HG02870 (cell line): ENCODE measurements at regions not wholly inside any gene's neighbourhood (a gene's known extent, or its start where the extent isn't known, plus 50 kb on each side); places are given as distances from the start of the nearest gene placed in this dataset.

ENCODE experiments used
- ATAC-seq: cut with Tn5 transposase; IDR thresholded peaks from one replicate; pipeline ENCODE4 v1.9.1; 2021; ENCODE audit warnings: mild to moderate bottlenecking, moderate library complexity; ENCODE audit not compliant: unreplicated experiment

- no peak for ATAC-seq
Measured at GRCh38 chr20:40495956-40496355, 193.1 kb downstream of the MAFB start.

- ATAC-seq = no peak
Measured at GRCh38 chr20:40494248-40494647, 194.8 kb downstream of the MAFB start.

- no peak for ATAC-seq
Measured at GRCh38 chr20:40493549-40493948, 195.5 kb downstream of the MAFB start.

- ATAC-seq = no peak
Measured at GRCh38 chr20:40493071-40493470, 196.0 kb downstream of the MAFB start.

GRCh38 chr20:40491009-40491590 lies 197.9 kb downstream of the MAFB start:
- no peak for ATAC-seq

- no peak for ATAC-seq
Measured at GRCh38 chr20:40489886-40490285, 199.2 kb downstream of the MAFB start.

- ATAC-seq = no peak
Measured at GRCh38 chr20:40488401-40488800, 200.6 kb downstream of the MAFB start.

GRCh38 chr20:40486297-40486696 lies 202.7 kb downstream of the MAFB start:
- ATAC-seq = no peak

- no peak for ATAC-seq
Measured at GRCh38 chr20:40481743-40482458, 207.1 kb downstream of the MAFB start.

- ATAC-seq = no peak
Measured at GRCh38 chr20:40481337-40481736, 207.7 kb downstream of the MAFB start.

GRCh38 chr20:40477805-40478204 lies 211.2 kb downstream of the MAFB start:
- no peak for ATAC-seq

- no peak for ATAC-seq
Measured at GRCh38 chr20:40476461-40476860, 212.6 kb downstream of the MAFB start.

GRCh38 chr20:40472905-40473304 lies 216.1 kb downstream of the MAFB start:
- ATAC-seq = no peak

- no peak for ATAC-seq
Measured at GRCh38 chr20:40471261-40471629, 217.8 kb downstream of the MAFB start.

- ATAC-seq = no peak
Measured at GRCh38 chr20:40470445-40471260, 218.4 kb downstream of the MAFB start.

- no peak for ATAC-seq
Measured at GRCh38 chr20:40468759-40469158, 220.3 kb downstream of the MAFB start.

- no peak for ATAC-seq
Measured at GRCh38 chr20:40467703-40468411, 221.2 kb downstream of the MAFB start.

- no peak for ATAC-seq
Measured at GRCh38 chr20:40467067-40467466, 222.0 kb downstream of the MAFB start.

GRCh38 chr20:40464731-40465208 lies 224.3 kb downstream of the MAFB start:
- no peak for ATAC-seq

- no peak for ATAC-seq
Measured at GRCh38 chr20:40463171-40463570, 225.9 kb downstream of the MAFB start.

- no peak for ATAC-seq
Measured at GRCh38 chr20:40462566-40462965, 226.5 kb downstream of the MAFB start.
